ENCODE measurements at regions not wholly inside any gene's neighbourhood (a gene's known extent, or its start where the extent isn't known, plus 50 kb on each side); places are given as distances from the start of the nearest gene placed in this dataset.
A peak's percentile ranks its signal among the peaks of the same experiment; 100 is the strongest.
"Not testable (repeated sequence)": the region's sequence is repeated elsewhere in the genome, so short reads cannot be mapped to it uniquely, and the experiment has no call there.

- intact Hi-C loops (cut with DNase I) = not testable (repeated sequence)
- peak in 2 of 10 donors; percentile 22 to 41 for DNase-seq
Observed at GRCh38 chr15:75764845-75765550, 52.4 kb upstream of the CSPG4 start.

GRCh38 chr15:75763635-75764600 lies 51.3 kb upstream of the CSPG4 start:
- DNase-seq = peak in 2 of 10 donors; percentile 33 to 53
- intact Hi-C loops (cut with DNase I) = not testable (repeated sequence)

GRCh38 chr15:75763137-75763611 lies 50.5 kb upstream of the CSPG4 start:
- DNase-seq = peak in 1 of 10 donors; percentile 68

More at GRCh38 chr15:75763137-75763611, 50.5 kb upstream of the CSPG4 start:
- intact Hi-C loops (cut with DNase I) = no loop called here
